ENCODE measurements at regions not wholly inside any gene's neighbourhood (a gene's known extent, or its start where the extent isn't known, plus 50 kb on each side); places are given as distances from the start of the nearest gene placed in this dataset.

GRCh38 chr4:20532871-20533870 lies 167.1 kb upstream of the PACRGL start:
- H3K27ac Mint-ChIP-seq, result no peak overlapping the region
- H3K27me3 Mint-ChIP-seq, result no peaks in the 10 kb centered on the region
- H3K36me3 Mint-ChIP-seq (ENCODE audit: insufficient read depth), result peaks cover 2% of the 10 kb centered on the region
- no peak for DNase-seq (ENCODE audit: low spot score, unreplicated experiment)
- H3K4me3 Mint-ChIP-seq (ENCODE audit: low read depth), result no peak overlapping the region
- H3K9me3 Mint-ChIP-seq (ENCODE audit: low read depth), result no peaks in the 10 kb centered on the region
- no peaks in the 10 kb centered on the region for H3K4me1 Mint-ChIP-seq (ENCODE audit: low read depth)
- TF ChIP-seq CTCF (IDR thresholded peaks at IDR 0.05; ENCODE audit: unreplicated experiment), result no peak

- Mint-ChIP-seq H3K27me3 (no peaks in the 10 kb centered on the region), H3K27ac (no peak overlapping the region), H3K9me3 (ENCODE audit: low read depth) (no peaks in the 10 kb centered on the region), H3K4me3 (ENCODE audit: low read depth) (no peak overlapping the region), H3K36me3 (ENCODE audit: insufficient read depth) (peaks cover 2% of the 10 kb centered on the region), H3K4me1 (ENCODE audit: low read depth) (peaks cover 4% of the 10 kb centered on the region)
- TF ChIP-seq CTCF (IDR thresholded peaks at IDR 0.05; ENCODE audit: unreplicated experiment), result no peak
- DNase-seq (ENCODE audit: low spot score, unreplicated experiment), result no peak
These were observed 161.4 kb upstream of the PACRGL start for GRCh38 chr4:20538905-20539304.

- no peaks in the 10 kb centered on the region for H3K9me3 Mint-ChIP-seq (ENCODE audit: low read depth)
- peaks cover 4% of the 10 kb centered on the region for H3K4me1 Mint-ChIP-seq (ENCODE audit: low read depth)
- no peak overlapping the region for H3K4me3 Mint-ChIP-seq (ENCODE audit: low read depth)
- H3K27me3 Mint-ChIP-seq, result no peaks in the 10 kb centered on the region
- no peaks in the 10 kb centered on the region for H3K36me3 Mint-ChIP-seq (ENCODE audit: insufficient read depth)
- no peak for DNase-seq (ENCODE audit: low spot score, unreplicated experiment)
- no peak for TF ChIP-seq CTCF (IDR thresholded peaks at IDR 0.05; ENCODE audit: unreplicated experiment)
- no peak overlapping the region for H3K27ac Mint-ChIP-seq
These were observed 157.1 kb upstream of the PACRGL start for GRCh38 chr4:20543131-20543530.

- no peaks in the 10 kb centered on the region for H3K9me3 Mint-ChIP-seq (ENCODE audit: low read depth)
- TF ChIP-seq CTCF (IDR thresholded peaks at IDR 0.05; ENCODE audit: unreplicated experiment), result peak; percentile 79
These were observed 155.6 kb upstream of the PACRGL start for GRCh38 chr4:20544645-20545044.

DNA sequence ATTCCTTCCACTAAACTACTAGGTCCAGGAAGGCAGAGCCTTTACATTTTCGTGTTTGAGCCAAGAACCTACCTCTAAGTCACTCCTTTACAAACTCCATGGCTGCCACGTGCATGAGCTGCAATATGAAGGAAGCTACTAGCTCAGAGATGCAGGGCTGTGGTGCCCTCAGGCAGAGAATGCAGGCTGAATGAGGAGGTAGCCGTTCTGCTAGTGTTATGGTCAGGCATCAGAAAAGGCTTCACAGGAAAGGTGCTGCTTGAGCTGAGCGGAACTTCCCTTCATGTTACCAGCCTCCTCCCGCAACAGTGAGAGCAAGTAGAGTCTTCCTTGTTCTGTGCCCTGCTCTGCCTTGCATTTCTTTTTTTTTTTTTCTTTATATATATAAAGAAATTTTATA lies 148.3 kb upstream of the PACRGL start:
- Mint-ChIP-seq H3K27me3 (no peaks in the 10 kb centered on the region), H3K4me1 (ENCODE audit: low read depth) (no peaks in the 10 kb centered on the region), H3K27ac (no peak overlapping the region), H3K4me3 (ENCODE audit: low read depth) (no peak overlapping the region), H3K36me3 (ENCODE audit: insufficient read depth) (no peaks in the 10 kb centered on the region), H3K9me3 (ENCODE audit: low read depth) (no peaks in the 10 kb centered on the region)
- TF ChIP-seq CTCF (IDR thresholded peaks at IDR 0.05; ENCODE audit: unreplicated experiment), result no peak
- DNase-seq (ENCODE audit: low spot score, unreplicated experiment), result no peak

More at GRCh38 chr4:20544645-20545044, 155.6 kb upstream of the PACRGL start:
- no peaks in the 10 kb centered on the region for H3K4me1 Mint-ChIP-seq (ENCODE audit: low read depth)
- no peak overlapping the region for H3K27ac Mint-ChIP-seq
- no peaks in the 10 kb centered on the region for H3K27me3 Mint-ChIP-seq
- no peaks in the 10 kb centered on the region for H3K36me3 Mint-ChIP-seq (ENCODE audit: insufficient read depth)
- H3K4me3 Mint-ChIP-seq (ENCODE audit: low read depth), result no peak overlapping the region
- DNase-seq (ENCODE audit: low spot score, unreplicated experiment), result no peak

Measured in progenitor cell of endocrine pancreas (in vitro differentiated cells).